HG02588 (cell line): ENCODE measurements at regions not wholly inside any gene's neighbourhood (a gene's known extent, or its start where the extent isn't known, plus 50 kb on each side); places are given as distances from the start of the nearest gene placed in this dataset.
"Not testable (repeated sequence)": the region's sequence is repeated elsewhere in the genome, so short reads cannot be mapped to it uniquely, and the experiment has no call there.

Source experiments
- ATAC-seq: cut with Tn5 transposase; IDR thresholded peaks from one replicate; pipeline ENCODE4 v1.9.1; 2021; ENCODE audit warnings: mild to moderate bottlenecking, moderate library complexity; ENCODE audit not compliant: unreplicated experiment

GRCh38 chr12:20009965-20010364, 358.4 kb upstream of the PDE3A start:
- not testable (repeated sequence) for ATAC-seq

DNA sequence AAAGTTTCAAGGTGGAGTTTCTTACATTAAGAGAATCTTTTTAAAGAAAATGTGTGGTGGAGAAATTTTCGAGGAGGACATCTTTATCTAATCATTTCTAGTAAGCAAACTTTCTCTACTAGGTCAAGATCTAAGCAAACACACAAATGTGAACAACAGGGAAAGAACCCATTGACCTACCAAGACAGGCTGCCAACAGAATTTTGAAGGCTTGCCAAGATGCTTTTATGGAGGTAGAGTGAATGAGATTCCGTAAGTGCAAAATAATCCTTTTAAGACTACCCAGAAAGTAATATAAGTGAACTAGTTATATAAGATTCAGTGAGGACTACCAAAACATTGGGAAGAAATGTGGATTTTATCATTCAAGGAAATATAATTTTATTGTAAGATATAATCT, 357.1 kb upstream of the PDE3A start:
- no peak for ATAC-seq

DNA sequence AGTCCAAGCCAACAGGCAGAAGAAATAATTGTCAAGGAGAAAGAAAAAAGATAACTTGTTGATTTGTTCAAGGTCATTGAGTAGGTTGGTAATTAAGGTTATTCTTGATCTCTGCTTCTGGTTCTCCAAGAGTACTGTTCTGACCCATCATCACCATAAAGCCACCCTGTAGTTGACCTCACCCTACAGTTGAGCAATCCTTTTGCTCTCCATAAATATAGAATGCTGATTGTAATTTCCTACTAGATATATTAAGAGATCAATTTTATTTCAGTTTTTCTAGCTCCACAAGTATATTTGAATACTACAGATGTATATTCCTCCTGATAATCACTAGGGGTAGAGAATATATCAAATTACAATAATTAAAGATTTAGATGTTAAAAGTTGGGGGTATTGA, 350.5 kb upstream of the PDE3A start:
- no peak for ATAC-seq

GRCh38 chr12:20018406-20018805, 349.9 kb upstream of the PDE3A start:
- ATAC-seq = no peak

- ATAC-seq = no peak
Measured at GRCh38 chr12:20024194-20024593, 344.1 kb upstream of the PDE3A start.

DNA sequence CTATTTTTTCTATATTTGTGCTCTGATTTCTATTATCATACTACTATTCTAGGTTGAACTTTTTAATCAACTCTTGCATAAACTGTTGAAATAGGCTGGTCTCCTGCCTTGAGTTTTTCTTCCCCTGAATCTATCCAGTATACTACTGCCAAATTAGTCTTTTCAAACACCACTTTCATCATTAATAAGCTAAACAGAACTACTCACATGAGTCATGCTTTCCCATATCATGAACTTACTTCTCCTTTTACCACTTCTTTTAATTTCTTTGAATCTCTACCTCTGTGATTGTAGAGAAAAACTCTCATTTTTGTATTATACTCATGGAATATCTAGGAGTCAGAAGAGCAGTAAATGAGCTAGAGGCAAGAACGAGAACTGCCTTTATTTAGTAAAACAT, 340.3 kb upstream of the PDE3A start:
- no peak for ATAC-seq

DNA sequence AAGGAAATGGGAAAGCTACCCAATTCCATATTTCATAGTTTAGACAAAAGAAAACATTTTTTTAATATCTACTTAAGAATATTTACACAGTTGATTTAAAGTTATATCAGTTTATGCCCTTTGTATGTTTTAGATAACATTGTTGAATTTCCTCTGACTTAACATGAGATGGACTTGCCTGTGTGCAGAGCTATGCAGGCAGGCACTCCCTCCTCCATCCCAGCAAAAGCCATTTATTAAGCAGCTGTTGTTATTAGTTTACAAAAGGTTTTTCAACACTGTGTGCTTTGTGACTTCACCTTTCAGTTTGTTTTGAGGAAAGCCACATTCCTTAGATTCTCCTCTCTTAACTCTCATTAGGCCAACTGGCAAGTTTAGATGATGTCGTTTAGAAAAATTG, 337.5 kb upstream of the PDE3A start:
- ATAC-seq = no peak

GRCh38 chr12:20039562-20039961, 328.8 kb upstream of the PDE3A start:
- ATAC-seq = no peak

DNA sequence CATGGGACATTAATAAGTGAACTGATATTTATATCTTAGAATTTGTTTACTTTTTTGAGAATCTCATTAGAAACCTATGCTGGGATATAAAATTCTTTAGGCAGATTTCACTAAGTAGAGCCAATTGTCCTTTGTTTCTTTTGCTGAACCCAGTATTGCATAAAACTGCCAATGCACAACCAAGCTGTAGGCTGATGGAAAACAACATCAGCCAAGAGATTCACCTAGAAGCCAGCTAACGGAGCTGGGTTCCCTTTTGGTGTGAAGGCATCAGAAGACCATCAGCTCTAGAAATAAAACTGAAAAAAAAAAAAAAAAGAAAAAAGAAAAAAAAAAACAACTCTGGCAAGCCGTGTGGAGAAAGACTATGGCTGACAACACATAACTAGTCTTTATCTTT, 328.2 kb upstream of the PDE3A start:
- ATAC-seq = no peak

DNA sequence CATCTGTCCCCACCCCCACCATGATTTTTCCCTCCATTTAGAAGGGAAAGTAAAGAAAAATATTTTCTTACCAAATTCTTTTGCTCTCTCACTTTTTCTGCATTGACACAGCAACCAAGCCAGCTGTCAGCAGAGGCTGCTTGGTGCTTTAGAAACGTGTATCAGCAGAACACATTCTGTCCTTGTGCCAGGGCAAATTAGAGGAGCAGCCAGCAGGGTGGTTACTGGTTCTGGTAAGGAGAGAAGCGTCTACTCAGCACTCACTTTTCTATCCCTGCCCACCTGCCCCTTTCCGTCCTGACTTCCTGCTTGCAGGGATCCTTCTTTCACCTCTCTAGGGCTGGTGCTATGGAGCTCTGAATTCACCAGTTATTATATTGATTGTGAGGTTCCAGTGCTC, 327.5 kb upstream of the PDE3A start:
- no peak for ATAC-seq

DNA sequence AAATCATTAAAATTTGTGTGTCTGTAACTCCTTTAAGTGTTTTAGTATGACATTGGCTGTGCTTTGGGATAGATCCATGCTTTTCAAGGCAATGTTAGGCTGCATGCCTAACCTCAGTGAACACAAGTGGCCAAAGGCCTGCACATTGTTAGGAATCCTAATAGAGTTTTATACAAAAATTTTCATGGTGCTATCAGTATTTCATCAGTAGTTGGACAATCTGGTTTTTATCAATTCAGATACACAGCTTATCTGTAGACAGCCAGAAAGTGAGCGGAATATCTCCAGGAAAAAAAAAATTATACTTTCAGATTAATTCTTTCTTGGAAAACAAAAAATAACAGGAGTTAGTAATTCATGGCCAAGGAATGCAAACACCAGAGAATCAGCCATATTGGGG, 324.0 kb upstream of the PDE3A start:
- no peak for ATAC-seq

DNA sequence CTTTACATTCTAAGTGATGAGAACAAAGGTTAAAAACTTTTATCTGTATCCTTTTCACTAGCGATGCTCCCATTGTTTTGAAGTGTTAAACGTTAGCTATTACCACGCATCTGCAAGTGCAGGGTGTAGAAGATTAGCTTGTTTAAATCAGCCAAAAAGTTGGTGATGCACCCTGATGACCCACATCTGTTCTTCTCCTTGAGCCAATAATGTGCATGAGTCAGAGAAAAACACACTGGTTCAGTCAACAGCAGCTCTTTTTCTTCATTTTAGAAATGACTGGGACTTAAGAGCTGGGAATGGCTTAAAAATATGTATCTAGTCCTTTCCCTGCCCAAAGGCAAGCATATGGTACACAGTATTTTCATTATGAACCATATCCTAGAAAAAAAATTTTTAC, 323.5 kb upstream of the PDE3A start:
- no peak for ATAC-seq

DNA sequence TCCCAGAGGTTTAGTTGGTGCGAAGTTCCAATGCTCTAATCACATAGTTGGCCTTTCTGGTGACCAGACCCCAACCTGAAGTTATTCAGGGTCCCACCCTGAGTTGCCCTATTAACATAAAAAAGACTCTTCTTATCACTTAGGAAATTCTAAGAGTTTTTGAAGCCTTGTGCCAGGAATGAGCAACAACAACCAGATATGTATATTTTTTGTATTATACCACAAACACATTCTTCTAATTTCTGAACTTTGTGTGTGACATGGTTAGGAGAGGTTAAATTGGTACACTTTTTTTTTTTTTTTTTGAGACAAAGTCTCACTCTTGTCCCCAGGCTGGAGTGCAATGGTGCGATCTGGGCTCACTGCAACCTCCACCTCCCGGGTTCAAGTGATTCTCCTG, 320.4 kb upstream of the PDE3A start:
- no peak for ATAC-seq

- no peak for ATAC-seq
Measured at GRCh38 chr12:20050221-20050620, 318.1 kb upstream of the PDE3A start.

DNA sequence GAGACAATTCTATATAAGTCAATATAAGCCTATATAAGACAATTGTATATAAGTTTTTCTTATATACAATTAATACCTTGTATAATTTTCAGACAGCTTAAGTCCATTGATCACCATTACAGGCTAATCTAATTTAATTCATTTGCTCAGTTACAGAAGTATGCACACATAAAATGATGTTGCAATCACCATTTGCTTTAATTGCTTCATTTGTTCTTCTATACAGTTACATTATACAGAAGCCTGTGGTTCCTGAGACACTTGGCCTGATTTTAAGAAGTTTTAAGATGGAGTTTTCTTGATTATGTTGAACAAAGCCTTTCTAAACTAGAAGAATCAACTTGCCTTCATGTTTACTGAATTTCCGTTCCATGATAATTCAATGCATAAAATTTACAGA, 314.6 kb upstream of the PDE3A start:
- no peak for ATAC-seq

DNA sequence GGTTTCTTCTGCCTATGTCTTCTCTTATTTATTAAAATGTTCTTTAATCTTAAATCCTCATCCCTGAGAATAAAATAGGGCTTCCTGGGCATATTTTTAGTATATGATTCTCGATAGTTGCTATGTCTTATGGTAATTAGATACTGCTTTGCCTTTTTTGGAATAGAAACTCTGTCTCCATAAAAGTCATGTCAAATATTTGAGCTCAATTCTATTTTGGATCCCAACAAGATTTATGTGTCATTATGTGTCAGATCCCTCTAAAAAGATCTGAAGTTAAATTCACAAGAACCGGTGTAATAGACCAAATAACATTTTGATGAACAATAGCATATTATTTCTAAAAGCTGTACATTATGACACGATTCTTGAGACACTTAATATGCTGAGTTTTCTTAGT, 312.5 kb upstream of the PDE3A start:
- ATAC-seq = no peak

DNA sequence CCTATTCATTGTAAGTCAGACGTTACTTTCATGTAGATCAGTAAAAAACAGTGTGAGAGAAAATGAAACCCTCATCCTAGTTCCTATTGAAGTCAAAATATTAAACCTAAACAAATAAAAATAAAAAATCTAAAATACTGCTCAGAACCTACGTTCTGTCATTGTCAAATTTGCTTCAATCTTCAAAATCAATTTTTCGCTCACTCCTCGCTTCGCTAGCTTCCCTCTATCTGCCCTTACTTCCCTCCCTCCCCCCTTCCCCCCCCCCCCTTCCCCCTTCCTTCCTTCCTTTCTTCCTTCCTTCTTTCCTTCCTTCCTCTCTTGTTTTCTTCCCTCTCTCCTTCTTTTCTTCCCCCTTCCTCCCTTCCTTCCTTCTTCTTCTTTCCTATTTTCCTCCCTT, 310.9 kb upstream of the PDE3A start:
- ATAC-seq = no peak

DNA sequence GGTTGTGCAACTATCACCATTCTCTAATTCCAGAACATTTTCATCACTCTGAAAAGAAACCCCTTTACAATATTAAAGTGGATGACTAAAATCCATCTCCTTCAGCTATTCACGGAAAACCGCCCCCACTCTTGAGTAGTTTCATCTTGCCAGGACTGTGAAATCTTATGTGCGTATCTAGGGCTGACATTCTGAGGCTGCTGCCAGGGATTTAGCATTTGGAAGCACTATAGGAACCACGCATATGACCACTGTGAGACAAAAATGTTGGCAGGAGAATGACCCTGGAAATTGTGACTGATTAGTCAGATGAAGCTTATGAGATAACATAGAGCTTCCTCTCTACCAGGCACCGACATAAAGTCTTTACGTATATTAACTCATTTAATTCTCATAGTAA, 305.2 kb upstream of the PDE3A start:
- no peak for ATAC-seq

DNA sequence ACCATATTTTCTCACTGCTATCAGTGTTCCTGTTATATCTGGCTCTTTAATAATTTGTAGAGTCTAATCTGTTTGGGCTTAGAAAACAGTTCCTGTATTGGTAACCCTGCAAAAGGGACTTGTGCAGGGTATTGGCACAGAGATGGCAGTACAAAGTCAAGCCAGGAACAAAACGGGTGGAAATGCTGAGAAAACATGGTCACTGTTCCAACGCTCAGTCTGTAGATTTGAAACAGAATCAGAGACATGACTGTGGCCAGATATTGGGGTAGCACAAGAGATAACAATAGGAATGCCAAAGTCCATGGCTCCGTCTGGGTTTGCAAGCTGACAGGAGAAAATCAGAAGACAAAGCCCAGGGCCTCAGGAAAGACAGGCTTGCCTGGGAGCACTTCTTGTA, 290.7 kb upstream of the PDE3A start:
- ATAC-seq = no peak

DNA sequence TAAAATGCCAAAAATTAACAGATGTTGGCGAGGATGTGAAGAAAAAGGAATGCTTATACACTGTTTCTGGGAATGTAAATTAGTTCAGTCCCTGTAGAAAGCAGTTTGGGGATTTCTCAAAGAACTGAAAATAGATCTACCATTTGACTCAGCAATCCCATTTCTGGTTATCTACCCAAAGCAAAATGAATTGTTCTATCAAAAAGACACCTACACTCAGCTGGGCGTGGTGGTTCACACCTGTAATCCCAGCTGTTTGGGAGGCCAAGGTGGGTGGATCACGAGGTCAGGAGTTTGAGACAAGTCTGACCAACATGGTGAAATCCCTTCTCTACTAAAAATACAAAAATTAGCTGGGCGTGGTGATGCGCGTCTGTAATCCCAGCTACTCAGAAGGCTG, 279.3 kb upstream of the PDE3A start:
- ATAC-seq = no peak

DNA sequence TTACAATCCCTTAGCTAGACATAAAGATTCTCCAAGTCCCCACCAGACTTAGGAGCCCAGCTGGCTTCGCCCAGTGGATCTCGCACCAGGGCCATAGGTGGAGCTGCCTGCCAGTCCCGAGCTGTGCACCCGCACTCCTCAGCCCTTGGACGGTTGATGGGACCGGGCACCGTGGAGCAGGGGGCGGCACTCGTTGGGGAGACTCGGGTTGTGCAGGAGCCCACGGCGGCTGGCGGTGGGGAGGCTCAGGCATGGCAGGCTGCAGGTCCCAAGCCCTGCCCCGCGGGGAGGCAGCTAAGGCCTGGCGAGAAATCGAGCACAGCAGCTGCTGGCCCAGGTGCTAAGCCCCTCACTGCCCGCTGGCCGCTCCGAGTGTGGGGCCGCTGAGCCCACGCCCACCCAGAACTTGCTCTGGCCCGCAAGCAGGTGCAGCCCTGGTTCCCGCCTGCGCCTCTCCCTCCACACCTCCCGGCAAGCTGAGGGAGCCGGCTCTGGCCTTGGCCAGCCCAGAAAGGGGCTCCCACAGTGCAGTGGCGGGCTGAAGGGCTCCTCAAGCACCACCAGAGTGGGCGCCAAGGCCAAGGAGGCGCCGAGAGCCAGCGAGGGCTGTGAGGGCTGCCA, 275.0 kb upstream of the PDE3A start:
- not testable (repeated sequence) for ATAC-seq

GRCh38 chr12:20096430-20096829, 271.9 kb upstream of the PDE3A start:
- no peak for ATAC-seq

- no peak for ATAC-seq
Measured at GRCh38 chr12:20097626-20098025, 270.7 kb upstream of the PDE3A start.
